Colonic mucosa (tissue), 4 donors: ENCODE measurements at regions not wholly inside any gene's neighbourhood (a gene's known extent, or its start where the extent isn't known, plus 50 kb on each side); places are given as distances from the start of the nearest gene placed in this dataset.

Experiments
- DNase-seq: peaks from one replicate; pipeline ENCODE4 v3.0.0-alpha.2; 2020
- H3K27ac ChIP-seq: fragments of 200-600 bp; one replicate; pipeline ENCODE4 v1.8.0; 2021
- H3K27me3 ChIP-seq: fragments of 200-600 bp; one replicate; pipeline ENCODE4 v1.8.0; 2021
- H3K36me3 ChIP-seq: fragments of 200-600 bp; one replicate; pipeline ENCODE4 v1.8.0; 2021
- H3K4me1 ChIP-seq: fragments of 200-600 bp; one replicate; pipeline ENCODE4 v1.8.0; 2021; ENCODE audit warnings: mild to moderate bottlenecking
- H3K4me3 ChIP-seq: fragments of 200-600 bp; one replicate; pipeline ENCODE4 v1.8.0; 2021
- H3K9ac ChIP-seq, 2 donors: one replicate each; pipeline ENCODE4 v1.7.0; 2013; ENCODE audit warnings: control low read depth in 2 of 2, low read depth in 2 of 2, low read length in 2 of 2
- H3K9me3 ChIP-seq: fragments of 200-600 bp; one replicate; pipeline ENCODE4 v1.8.0; 2021
- CTCF ChIP-seq: fragments of 200-600 bp; IDR thresholded peaks from one replicate; pipeline ENCODE4 v1.8.0; 2022; ENCODE audit warnings: antibody characterized with exemption, mild to moderate bottlenecking
- intact Hi-C: fragments of 100-400 bp; cut with DNase I; formaldehyde crosslinking; loops from one replicate; pipeline ENCODE4 v1.14.1; 2022
- donor health status: healthy.
- donor health status: DM: no; HTN: no; CAD: no.
- donor health status: DM: no; HTN: no; CAD: no.

- H3K27me3 ChIP-seq: no peaks in the 10 kb centered on the region
- H3K9me3 ChIP-seq: no peaks in the 10 kb centered on the region
- no peak overlapping the region for H3K27ac ChIP-seq
- no peak overlapping the region for H3K9ac ChIP-seq
- H3K4me3 ChIP-seq: no peak overlapping the region
- no peak for TF ChIP-seq CTCF
- H3K36me3 ChIP-seq: no peaks in the 10 kb centered on the region
- no peak for DNase-seq
- intact Hi-C loops: no loop called here
- no peaks in the 10 kb centered on the region for H3K4me1 ChIP-seq
These were observed 719.8 kb upstream of the ADGRL4 start for GRCh38 chr1:79726321-79726720.

- Histone ChIP-seq H3K36me3 (no peaks in the 10 kb centered on the region), H3K27me3 (no peaks in the 10 kb centered on the region), H3K9me3 (no peaks in the 10 kb centered on the region), H3K4me1 (no peaks in the 10 kb centered on the region), H3K9ac (no peak overlapping the region), H3K27ac (no peak overlapping the region), H3K4me3 (no peak overlapping the region)
- TF ChIP-seq CTCF: no peak
- DNase-seq: no peak
- intact Hi-C loops: no loop called here
These were observed 709.9 kb upstream of the ADGRL4 start for GRCh38 chr1:79716447-79716846.

GRCh38 chr1:79714664-79715063, 708.1 kb upstream of the ADGRL4 start:
- intact Hi-C loops: no loop called here
- no peak for DNase-seq
- no peak overlapping the region for H3K27ac ChIP-seq
- TF ChIP-seq CTCF: no peak
- H3K4me1 ChIP-seq: no peaks in the 10 kb centered on the region
- H3K9ac ChIP-seq: no peak overlapping the region
- H3K27me3 ChIP-seq: no peaks in the 10 kb centered on the region
- H3K9me3 ChIP-seq: no peaks in the 10 kb centered on the region
- H3K4me3 ChIP-seq: no peak overlapping the region
- H3K36me3 ChIP-seq: no peaks in the 10 kb centered on the region

GRCh38 chr1:79711001-79711431, 704.5 kb upstream of the ADGRL4 start:
- no peak for TF ChIP-seq CTCF
- Histone ChIP-seq H3K27ac (no peak overlapping the region), H3K4me3 (no peak overlapping the region), H3K4me1 (no peaks in the 10 kb centered on the region), H3K9ac (no peak overlapping the region), H3K27me3 (no peaks in the 10 kb centered on the region), H3K9me3 (no peaks in the 10 kb centered on the region), H3K36me3 (no peaks in the 10 kb centered on the region)
- DNase-seq: no peak
- intact Hi-C loops: no loop called here

GRCh38 chr1:79708646-79709265, 702.2 kb upstream of the ADGRL4 start:
- no peaks in the 10 kb centered on the region for H3K36me3 ChIP-seq
- H3K9ac ChIP-seq: no peak overlapping the region
- no peaks in the 10 kb centered on the region for H3K4me1 ChIP-seq
- DNase-seq: no peak
- TF ChIP-seq CTCF: no peak
- no peaks in the 10 kb centered on the region for H3K27me3 ChIP-seq
- intact Hi-C loops: no loop called here
- no peaks in the 10 kb centered on the region for H3K9me3 ChIP-seq
- no peak overlapping the region for H3K4me3 ChIP-seq
- no peak overlapping the region for H3K27ac ChIP-seq
